IPS-11a (cell line): ENCODE measurements at regions not wholly inside any gene's neighbourhood (a gene's known extent, or its start where the extent isn't known, plus 50 kb on each side); places are given as distances from the start of the nearest gene placed in this dataset.
"Not testable (repeated sequence)": the region's sequence is repeated elsewhere in the genome, so short reads cannot be mapped to it uniquely, and the experiment has no call there.

Source experiments
- H3K4me3 ChIP-seq: one replicate; pipeline ENCODE4 v1.5.1; 2013; ENCODE audit warnings: low read depth, low read length, control low read depth

- H3K4me3 ChIP-seq, result no peak overlapping the region
Observed at GRCh38 chr5:28404363-28405071, 1366.1 kb upstream of the CDH9 start.

DNA sequence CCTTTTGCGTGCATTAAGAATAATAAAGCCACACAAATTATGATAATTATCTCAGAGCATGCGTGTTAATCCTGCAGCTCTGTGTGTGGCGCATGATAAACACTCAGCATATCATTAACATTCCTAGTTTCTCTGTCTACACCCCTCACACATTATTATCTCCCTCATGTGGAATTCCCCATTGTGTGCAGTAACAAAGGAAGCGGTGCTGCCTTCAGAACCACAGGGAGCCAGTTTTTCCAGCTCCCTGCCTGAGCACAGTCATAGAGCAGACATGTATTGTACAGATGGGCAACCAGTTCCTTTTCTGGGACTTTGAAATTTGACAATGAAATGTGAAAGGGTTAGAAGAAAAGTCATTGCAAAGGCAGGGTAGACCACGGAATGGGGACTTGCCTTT lies 1365.5 kb upstream of the CDH9 start:
- no peak overlapping the region for H3K4me3 ChIP-seq

DNA sequence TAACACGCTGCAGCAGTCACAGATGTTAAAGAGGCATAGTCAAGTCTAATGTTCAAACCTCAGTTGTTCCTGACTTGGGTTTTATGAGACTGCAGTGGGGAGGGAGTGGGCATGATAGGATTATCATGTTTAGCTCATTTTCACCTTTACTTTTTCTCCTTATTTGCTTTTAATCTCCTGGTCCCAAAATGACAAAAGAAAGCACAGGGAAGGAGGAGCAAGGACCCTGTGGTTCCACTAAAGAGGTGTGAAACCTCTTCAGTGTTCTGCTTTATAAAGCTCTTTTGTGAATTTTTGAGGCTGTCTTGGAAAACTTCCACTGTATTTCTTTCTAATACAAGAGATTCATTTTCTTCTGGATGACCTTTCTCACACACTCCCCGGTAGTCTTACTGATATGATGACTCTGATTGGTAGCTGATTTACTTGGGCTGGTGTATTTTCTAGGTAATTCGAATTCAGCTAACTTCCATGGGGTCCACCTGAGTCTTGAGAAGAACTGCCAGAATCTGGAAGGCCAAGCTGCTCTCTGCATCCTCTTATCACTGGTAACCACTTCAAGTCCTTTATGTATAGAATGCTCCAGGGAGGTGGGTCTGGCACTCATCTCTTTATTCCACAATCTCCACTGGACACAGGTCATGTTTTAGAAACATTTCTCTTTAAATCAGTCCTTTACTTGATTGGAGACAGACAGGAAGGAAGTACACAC lies 1364.4 kb upstream of the CDH9 start:
- no peak overlapping the region for H3K4me3 ChIP-seq

DNA sequence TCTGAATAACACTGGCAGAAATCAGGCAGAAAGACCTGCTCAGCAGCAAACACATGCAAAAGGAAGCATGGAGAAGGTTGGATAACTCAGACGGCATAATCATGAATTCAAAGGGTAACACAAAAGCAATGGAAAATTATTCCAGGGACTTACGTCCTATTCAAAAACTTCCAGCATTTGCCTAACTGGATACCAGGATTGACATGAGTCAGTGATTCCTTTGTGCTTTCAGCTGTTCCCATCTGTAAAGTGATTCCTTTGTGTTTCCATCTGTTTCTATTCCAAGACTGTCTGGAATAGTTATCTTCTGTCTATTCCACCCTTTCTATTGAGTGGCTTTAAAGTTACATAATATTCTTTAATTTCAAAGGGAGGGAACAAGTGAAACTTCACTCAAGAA lies 1361.7 kb upstream of the CDH9 start:
- no peak overlapping the region for H3K4me3 ChIP-seq

- H3K4me3 ChIP-seq, result no peak overlapping the region
Observed at GRCh38 chr5:28399211-28399610, 1360.8 kb upstream of the CDH9 start.

- no peak overlapping the region for H3K4me3 ChIP-seq
Observed at GRCh38 chr5:28398185-28398584, 1359.8 kb upstream of the CDH9 start.

GRCh38 chr5:28397502-28397941 lies 1359.1 kb upstream of the CDH9 start:
- H3K4me3 ChIP-seq, result no peak overlapping the region

GRCh38 chr5:28391277-28391676 lies 1352.9 kb upstream of the CDH9 start:
- no peak overlapping the region for H3K4me3 ChIP-seq

DNA sequence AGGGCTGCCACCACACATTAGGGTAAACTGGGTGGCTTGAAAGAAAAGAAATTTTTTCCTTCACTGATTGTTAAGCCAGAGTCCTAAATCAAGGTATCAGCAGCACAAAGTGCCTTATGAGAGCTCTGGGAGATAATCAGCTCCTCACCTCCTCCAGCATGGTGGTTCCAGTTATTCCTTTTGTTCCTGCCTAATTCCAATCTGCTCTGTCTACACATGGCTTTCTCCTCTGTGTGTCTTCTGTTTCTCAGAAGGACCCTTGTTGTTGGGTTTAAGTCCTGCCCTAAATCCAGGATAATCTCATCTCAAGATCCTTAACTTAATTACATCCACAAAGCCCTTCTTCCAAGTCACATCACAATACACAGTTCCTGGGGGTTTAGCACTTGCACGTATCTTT lies 1352.0 kb upstream of the CDH9 start:
- H3K4me3 ChIP-seq, result no peak overlapping the region

DNA sequence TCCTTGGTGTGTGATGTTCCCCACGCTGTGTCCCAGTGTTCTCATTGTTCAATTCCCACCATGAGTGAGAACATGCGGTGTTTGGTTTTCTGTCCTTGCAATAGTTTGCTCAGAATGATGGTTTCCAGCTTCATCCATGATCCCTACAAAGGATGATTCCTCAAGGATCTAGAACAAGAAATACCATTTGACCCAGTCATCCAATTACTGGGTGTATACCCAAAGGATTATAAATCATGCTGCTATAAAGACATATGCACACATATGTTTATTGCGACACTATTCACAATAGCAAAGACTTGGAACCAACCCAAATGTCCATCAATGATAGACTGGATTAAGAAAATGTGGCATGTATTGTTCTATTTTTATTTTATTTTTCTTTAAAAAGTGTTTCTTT lies 1351.3 kb upstream of the CDH9 start:
- H3K4me3 ChIP-seq, result not testable (repeated sequence)

- H3K4me3 ChIP-seq, result no peak overlapping the region
Observed at GRCh38 chr5:28388428-28388827, 1350.0 kb upstream of the CDH9 start.

- no peak overlapping the region for H3K4me3 ChIP-seq
Observed at GRCh38 chr5:28386712-28387111, 1348.3 kb upstream of the CDH9 start.

DNA sequence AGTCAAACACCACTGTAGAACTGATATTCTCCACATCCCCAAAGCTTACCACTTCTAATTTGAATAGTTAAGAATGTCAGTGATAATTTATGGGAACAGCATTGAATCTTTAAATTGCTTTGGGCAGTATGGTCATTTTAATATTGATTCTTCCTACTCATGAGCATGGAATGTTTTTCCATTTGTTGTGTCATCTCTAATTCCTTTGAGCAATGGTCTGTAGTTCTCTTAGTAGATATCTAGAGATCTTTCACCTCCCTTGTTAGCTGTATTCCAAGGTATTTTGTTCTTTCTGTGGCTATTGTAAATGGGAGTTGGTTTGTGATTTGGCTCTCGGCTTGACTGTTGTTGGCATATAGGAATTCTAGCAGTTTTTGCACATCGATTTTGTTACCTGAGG lies 1341.8 kb upstream of the CDH9 start:
- no peak overlapping the region for H3K4me3 ChIP-seq

GRCh38 chr5:28374492-28374967 lies 1336.1 kb upstream of the CDH9 start:
- no peak overlapping the region for H3K4me3 ChIP-seq

GRCh38 chr5:28370896-28371295 lies 1332.5 kb upstream of the CDH9 start:
- H3K4me3 ChIP-seq, result no peak overlapping the region

DNA sequence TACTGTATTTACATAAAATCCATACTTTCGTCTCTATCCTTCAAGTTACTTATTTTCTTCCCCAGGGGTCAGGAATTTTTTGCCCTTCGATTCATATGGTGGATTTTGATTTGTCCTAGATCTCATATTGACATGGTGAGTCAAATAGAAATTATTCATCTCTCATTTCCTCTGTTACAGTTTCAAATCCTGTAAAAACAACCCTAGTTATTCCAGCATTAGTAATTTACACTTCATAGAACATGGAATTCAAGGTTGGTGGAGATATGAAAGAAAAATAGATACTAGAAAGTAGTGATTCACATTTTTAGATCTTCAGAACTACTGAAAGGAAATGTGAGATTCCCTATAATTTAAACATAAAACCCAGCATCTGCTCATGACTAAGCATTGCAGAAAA lies 1331.0 kb upstream of the CDH9 start:
- H3K4me3 ChIP-seq, result no peak overlapping the region

- H3K4me3 ChIP-seq, result no peak overlapping the region
Observed at GRCh38 chr5:28355831-28356230, 1317.4 kb upstream of the CDH9 start.

- no peak overlapping the region for H3K4me3 ChIP-seq
Observed at GRCh38 chr5:28346696-28347095, 1308.3 kb upstream of the CDH9 start.

DNA sequence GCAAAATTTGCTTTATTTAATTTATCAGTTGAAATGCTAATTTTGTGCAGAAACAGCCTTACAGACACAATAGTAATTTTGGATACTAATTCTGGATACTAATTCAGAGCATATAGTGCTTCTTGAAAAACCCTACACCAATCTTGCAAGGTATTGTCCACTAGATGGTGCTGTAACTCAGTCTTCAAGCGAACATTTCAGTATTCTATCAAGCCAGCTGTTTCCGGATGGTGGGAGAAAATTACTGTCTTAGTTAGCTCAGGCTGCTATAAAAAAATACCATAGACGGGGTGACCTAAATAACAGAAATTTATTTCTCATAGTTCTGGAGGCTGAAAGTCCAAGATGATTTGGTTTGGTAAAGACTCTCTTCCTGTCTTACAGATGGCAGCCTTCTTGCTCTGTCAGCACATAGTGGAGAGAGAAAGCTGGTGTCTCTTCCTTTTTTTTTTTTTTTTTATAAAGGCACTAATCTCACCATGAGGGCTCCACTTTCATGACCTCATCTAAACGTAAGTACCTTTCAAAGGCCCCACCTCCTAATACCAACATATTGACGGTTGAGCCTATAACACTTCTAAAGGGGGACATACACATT lies 1306.5 kb upstream of the CDH9 start:
- no peak overlapping the region for H3K4me3 ChIP-seq

GRCh38 chr5:28329176-28329575 lies 1290.8 kb upstream of the CDH9 start:
- H3K4me3 ChIP-seq, result no peak overlapping the region

- H3K4me3 ChIP-seq, result no peak overlapping the region
Observed at GRCh38 chr5:28328681-28329080, 1290.3 kb upstream of the CDH9 start.

- H3K4me3 ChIP-seq, result no peak overlapping the region
Observed at GRCh38 chr5:28324174-28324573, 1285.8 kb upstream of the CDH9 start.
